Lung (tissue), 11 donors: ENCODE measurements at regions not wholly inside any gene's neighbourhood (a gene's known extent, or its start where the extent isn't known, plus 50 kb on each side); places are given as distances from the start of the nearest gene placed in this dataset.

ENCODE experiments used
- ATAC-seq: fragments of 200-7000 bp; cut with Tn5 transposase; one replicate; pipeline ENCODE4 v1.9.1; 2020; ENCODE audit warnings: moderate number of reproducible peaks; ENCODE audit not compliant: insufficient read depth, low FRiP score
- DNase-seq, 3 donors: peaks; one replicate each; pipeline ENCODE4 v3.0.0-alpha.2; 2013 to 2017
- H3K27ac ChIP-seq, 2 donors: one replicate each; pipeline ENCODE4 v1.5.1; 2013; ENCODE audit warnings: mild to moderate bottlenecking in 2 of 2, moderate library complexity in 2 of 2, control low read depth in 1 of 2, inconsistent platforms in 1 of 2, low read depth in 1 of 2, low read length in 1 of 2
- H3K27me3 ChIP-seq, 3 donors: one replicate each; pipeline ENCODE4 v1.5.1; 2013; ENCODE audit warnings: low read length in 2 of 3; ENCODE audit not compliant: control insufficient read depth in 3 of 3, insufficient read depth in 3 of 3
- H3K36me3 ChIP-seq, 4 donors: one replicate each; pipeline ENCODE4 v1.5.1; 2013; ENCODE audit warnings: low read length in 4 of 4, mild to moderate bottlenecking in 1 of 4, moderate library complexity in 1 of 4; ENCODE audit not compliant: control insufficient read depth in 4 of 4, insufficient read depth in 4 of 4
- H3K4me1 ChIP-seq, 5 donors: one replicate each; pipeline ENCODE4 v1.5.1; 2013; ENCODE audit warnings: low read length in 5 of 5, mild to moderate bottlenecking in 2 of 5, moderate library complexity in 1 of 5; ENCODE audit not compliant: control insufficient read depth in 5 of 5, insufficient read depth in 5 of 5
- H3K4me3 ChIP-seq: one replicate; pipeline ENCODE4 v1.5.1; 2013; ENCODE audit warnings: mild to moderate bottlenecking, control low read depth, moderate library complexity
- H3K9ac ChIP-seq, 2 donors: one replicate each; pipeline ENCODE4 v1.5.1; 2013; ENCODE audit warnings: low read length in 2 of 2, control low read depth in 1 of 2; ENCODE audit not compliant: insufficient read depth in 1 of 2
- H3K9me3 ChIP-seq, 4 donors: one replicate each; pipeline ENCODE4 v1.5.1; 2013; ENCODE audit warnings: low read length in 3 of 4, mild to moderate bottlenecking in 1 of 4, moderate library complexity in 1 of 4; ENCODE audit not compliant: control insufficient read depth in 4 of 4, insufficient read depth in 3 of 4
- WGBS, 2 donors: extraction: QIAGEN DNeasy Blood & Tissue Kit; methylation state at CpG; one replicate each; pipeline ENCODE4 v1.1.7; 2013; 5-methylcytosine and 5-hydroxymethylcytosine counted together
- TF ChIP-seq, protein P1 (sequence below): IDR thresholded peaks from 2 replicates; pipeline ENCODE4 v1.5.1; 2012; ENCODE audit warnings: mild to moderate bottlenecking; ENCODE audit errors: control extremely low read depth, extremely low read depth
- donor health status: control.
- donor health status: control.
- donor health status: Bipolar disorder and iron deficiency.
- donor health status: healthy.
- donor health status: DM: yes; HTN: yes; CAD: no.

GRCh38 chr16:62974424-62974823, 938.2 kb upstream of the CDH8 start:
- Histone ChIP-seq H3K27ac (no peak overlapping the region), H3K9ac (no peak overlapping the region), H3K27me3 (no peaks in the 10 kb centered on the region), H3K4me1 (peaks cover 0 to 4% (median 0%) of the 10 kb centered on the region in 5 donors), H3K36me3 (no peaks in the 10 kb centered on the region), H3K4me3 (no peak overlapping the region), H3K9me3 (no peaks in the 10 kb centered on the region)
- TF ChIP-seq, protein P1, sequence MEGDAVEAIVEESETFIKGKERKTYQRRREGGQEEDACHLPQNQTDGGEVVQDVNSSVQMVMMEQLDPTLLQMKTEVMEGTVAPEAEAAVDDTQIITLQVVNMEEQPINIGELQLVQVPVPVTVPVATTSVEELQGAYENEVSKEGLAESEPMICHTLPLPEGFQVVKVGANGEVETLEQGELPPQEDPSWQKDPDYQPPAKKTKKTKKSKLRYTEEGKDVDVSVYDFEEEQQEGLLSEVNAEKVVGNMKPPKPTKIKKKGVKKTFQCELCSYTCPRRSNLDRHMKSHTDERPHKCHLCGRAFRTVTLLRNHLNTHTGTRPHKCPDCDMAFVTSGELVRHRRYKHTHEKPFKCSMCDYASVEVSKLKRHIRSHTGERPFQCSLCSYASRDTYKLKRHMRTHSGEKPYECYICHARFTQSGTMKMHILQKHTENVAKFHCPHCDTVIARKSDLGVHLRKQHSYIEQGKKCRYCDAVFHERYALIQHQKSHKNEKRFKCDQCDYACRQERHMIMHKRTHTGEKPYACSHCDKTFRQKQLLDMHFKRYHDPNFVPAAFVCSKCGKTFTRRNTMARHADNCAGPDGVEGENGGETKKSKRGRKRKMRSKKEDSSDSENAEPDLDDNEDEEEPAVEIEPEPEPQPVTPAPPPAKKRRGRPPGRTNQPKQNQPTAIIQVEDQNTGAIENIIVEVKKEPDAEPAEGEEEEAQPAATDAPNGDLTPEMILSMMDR, result no peak
- DNase-seq (no peak), ATAC-seq (no peak)
- WGBS, 2 donors, result 81 to 83% methylated on average over 1 of the region's 1 CpG

- no peaks in the 10 kb centered on the region for H3K36me3 ChIP-seq
- no peaks in the 10 kb centered on the region for H3K27me3 ChIP-seq
- H3K4me1 ChIP-seq, result peaks cover 0 to 13% (median 0%) of the 10 kb centered on the region in 5 donors
- H3K9ac ChIP-seq, result no peak overlapping the region
- DNase-seq (no peak), ATAC-seq (no peak)
- H3K9me3 ChIP-seq, result no peaks in the 10 kb centered on the region
- no peak overlapping the region for H3K4me3 ChIP-seq
- TF ChIP-seq, protein P1, result no peak
- no peak overlapping the region for H3K27ac ChIP-seq
Measured at GRCh38 chr16:62970851-62971250, 934.6 kb upstream of the CDH8 start.

GRCh38 chr16:62969711-62970318, 933.6 kb upstream of the CDH8 start:
- ATAC-seq (no peak), DNase-seq (no peak)
- Histone ChIP-seq H3K4me3 (no peak overlapping the region), H3K9ac (no peak overlapping the region), H3K36me3 (no peaks in the 10 kb centered on the region), H3K9me3 (no peaks in the 10 kb centered on the region), H3K27me3 (no peaks in the 10 kb centered on the region), H3K27ac (no peak overlapping the region), H3K4me1 (peaks cover 0 to 13% (median 0%) of the 10 kb centered on the region in 5 donors)
- TF ChIP-seq, protein P1, result no peak

GRCh38 chr16:62967611-62968010, 931.4 kb upstream of the CDH8 start:
- Histone ChIP-seq H3K9me3 (no peaks in the 10 kb centered on the region), H3K9ac (no peak overlapping the region), H3K36me3 (no peaks in the 10 kb centered on the region), H3K27ac (no peak overlapping the region), H3K4me3 (no peak overlapping the region), H3K27me3 (no peaks in the 10 kb centered on the region), H3K4me1 (peaks cover 0 to 13% (median 0%) of the 10 kb centered on the region in 5 donors)
- 93 to 100% methylated on average over 2 of the region's 2 CpGs for WGBS, 2 donors
- ATAC-seq (no peak), DNase-seq (peak in 1 of 3 donors; percentile 16)
- TF ChIP-seq, protein P1, result no peak
